ENCODE measurements at regions not wholly inside any gene's neighbourhood (a gene's known extent, or its start where the extent isn't known, plus 50 kb on each side); places are given as distances from the start of the nearest gene placed in this dataset.
"Not testable (repeated sequence)": the region's sequence is repeated elsewhere in the genome, so short reads cannot be mapped to it uniquely, and the experiment has no call there.

- Histone ChIP-seq H3K27ac (ENCODE audit: low read depth, low read length) (no peak overlapping the region), H3K27me3 (ENCODE audit: control insufficient read depth in 5 of 5, insufficient read depth in 4 of 5, low read length in 5 of 5) (no peaks in the 10 kb centered on the region), H3K9me3 (ENCODE audit: control insufficient read depth in 5 of 5, low read length in 5 of 5) (no peaks in the 10 kb centered on the region), H3K4me3 (ENCODE audit: low read depth in 1 of 5, low read length in 5 of 5) (no peak overlapping the region), H3K4me1 (ENCODE audit: control insufficient read depth in 5 of 5, insufficient read depth in 5 of 5, low read length in 5 of 5) (no peaks in the 10 kb centered on the region), H3K36me3 (ENCODE audit: control insufficient read depth in 5 of 5, insufficient read depth in 5 of 5, low read length in 5 of 5) (no peaks in the 10 kb centered on the region), H3K9ac (ENCODE audit: low read length in 5 of 5) (no peak overlapping the region)
Measured at GRCh38 chr14:40987481-40987880, 619.2 kb upstream of the LRFN5 start.

- Histone ChIP-seq H3K4me3 (ENCODE audit: low read depth in 1 of 5, low read length in 5 of 5) (no peak overlapping the region), H3K27me3 (ENCODE audit: control insufficient read depth in 5 of 5, insufficient read depth in 4 of 5, low read length in 5 of 5) (no peaks in the 10 kb centered on the region), H3K36me3 (ENCODE audit: control insufficient read depth in 5 of 5, insufficient read depth in 5 of 5, low read length in 5 of 5) (no peaks in the 10 kb centered on the region), H3K27ac (ENCODE audit: low read depth, low read length) (no peak overlapping the region), H3K4me1 (ENCODE audit: control insufficient read depth in 5 of 5, insufficient read depth in 5 of 5, low read length in 5 of 5) (no peaks in the 10 kb centered on the region), H3K9ac (ENCODE audit: low read length in 5 of 5) (no peak overlapping the region), H3K9me3 (ENCODE audit: control insufficient read depth in 5 of 5, low read length in 5 of 5) (no peaks in the 10 kb centered on the region)
Measured at GRCh38 chr14:40986655-40987054, 620.0 kb upstream of the LRFN5 start.

GRCh38 chr14:40985584-40985983 is 621.1 kb upstream of the LRFN5 start:
- Histone ChIP-seq H3K4me3 (ENCODE audit: low read depth in 1 of 5, low read length in 5 of 5) (no peak overlapping the region), H3K27me3 (ENCODE audit: control insufficient read depth in 5 of 5, insufficient read depth in 4 of 5, low read length in 5 of 5) (no peaks in the 10 kb centered on the region), H3K9ac (ENCODE audit: low read length in 5 of 5) (no peak overlapping the region), H3K27ac (ENCODE audit: low read depth, low read length) (no peak overlapping the region), H3K36me3 (ENCODE audit: control insufficient read depth in 5 of 5, insufficient read depth in 5 of 5, low read length in 5 of 5) (no peaks in the 10 kb centered on the region), H3K4me1 (ENCODE audit: control insufficient read depth in 5 of 5, insufficient read depth in 5 of 5, low read length in 5 of 5) (no peaks in the 10 kb centered on the region), H3K9me3 (ENCODE audit: control insufficient read depth in 5 of 5, low read length in 5 of 5) (no peaks in the 10 kb centered on the region)

GRCh38 chr14:40983604-40984003 is 623.1 kb upstream of the LRFN5 start:
- no peaks in the 10 kb centered on the region for H3K36me3 ChIP-seq (ENCODE audit: control insufficient read depth in 5 of 5, insufficient read depth in 5 of 5, low read length in 5 of 5)
- H3K27ac ChIP-seq (ENCODE audit: low read depth, low read length): no peak overlapping the region
- H3K4me1 ChIP-seq (ENCODE audit: control insufficient read depth in 5 of 5, insufficient read depth in 5 of 5, low read length in 5 of 5): no peaks in the 10 kb centered on the region
- H3K4me3 ChIP-seq (ENCODE audit: low read depth in 1 of 5, low read length in 5 of 5): no peak overlapping the region
- H3K9me3 ChIP-seq (ENCODE audit: control insufficient read depth in 5 of 5, low read length in 5 of 5): no peaks in the 10 kb centered on the region
- no peak overlapping the region for H3K9ac ChIP-seq (ENCODE audit: low read length in 5 of 5)
- no peaks in the 10 kb centered on the region for H3K27me3 ChIP-seq (ENCODE audit: control insufficient read depth in 5 of 5, insufficient read depth in 4 of 5, low read length in 5 of 5)

- Histone ChIP-seq H3K36me3 (ENCODE audit: control insufficient read depth in 5 of 5, insufficient read depth in 5 of 5, low read length in 5 of 5) (no peaks in the 10 kb centered on the region), H3K4me3 (ENCODE audit: low read depth in 1 of 5, low read length in 5 of 5) (no peak overlapping the region), H3K27me3 (ENCODE audit: control insufficient read depth in 5 of 5, insufficient read depth in 4 of 5, low read length in 5 of 5) (no peaks in the 10 kb centered on the region), H3K4me1 (ENCODE audit: control insufficient read depth in 5 of 5, insufficient read depth in 5 of 5, low read length in 5 of 5) (no peaks in the 10 kb centered on the region), H3K9me3 (ENCODE audit: control insufficient read depth in 5 of 5, low read length in 5 of 5) (no peaks in the 10 kb centered on the region), H3K27ac (ENCODE audit: low read depth, low read length) (no peak overlapping the region), H3K9ac (ENCODE audit: low read length in 5 of 5) (no peak overlapping the region)
Measured at GRCh38 chr14:40981247-40981646, 625.4 kb upstream of the LRFN5 start.

GRCh38 chr14:40960257-40960656 is 646.4 kb upstream of the LRFN5 start:
- H3K9ac ChIP-seq (ENCODE audit: low read length in 5 of 5); H3K27me3 ChIP-seq (ENCODE audit: control insufficient read depth in 5 of 5, insufficient read depth in 4 of 5, low read length in 5 of 5); H3K9me3 ChIP-seq (ENCODE audit: control insufficient read depth in 5 of 5, low read length in 5 of 5); H3K4me1 ChIP-seq (ENCODE audit: control insufficient read depth in 5 of 5, insufficient read depth in 5 of 5, low read length in 5 of 5); H3K36me3 ChIP-seq (ENCODE audit: control insufficient read depth in 5 of 5, insufficient read depth in 5 of 5, low read length in 5 of 5); H3K27ac ChIP-seq (ENCODE audit: low read depth, low read length); H3K4me3 ChIP-seq (ENCODE audit: low read depth in 1 of 5, low read length in 5 of 5): not testable (repeated sequence)

- Histone ChIP-seq H3K27ac (ENCODE audit: low read depth, low read length) (no peak overlapping the region), H3K9ac (ENCODE audit: low read length in 5 of 5) (no peak overlapping the region), H3K4me1 (ENCODE audit: control insufficient read depth in 5 of 5, insufficient read depth in 5 of 5, low read length in 5 of 5) (no peaks in the 10 kb centered on the region), H3K4me3 (ENCODE audit: low read depth in 1 of 5, low read length in 5 of 5) (no peak overlapping the region), H3K27me3 (ENCODE audit: control insufficient read depth in 5 of 5, insufficient read depth in 4 of 5, low read length in 5 of 5) (peaks cover 0 to 3% (median 0%) of the 10 kb centered on the region in 5 donors), H3K9me3 (ENCODE audit: control insufficient read depth in 5 of 5, low read length in 5 of 5) (peaks cover 0 to 4% (median 0%) of the 10 kb centered on the region in 5 donors), H3K36me3 (ENCODE audit: control insufficient read depth in 5 of 5, insufficient read depth in 5 of 5, low read length in 5 of 5) (no peaks in the 10 kb centered on the region)
Measured at GRCh38 chr14:40955131-40955505, 651.6 kb upstream of the LRFN5 start.

GRCh38 chr14:40954448-40955130 is 652.1 kb upstream of the LRFN5 start:
- H3K9me3 ChIP-seq (ENCODE audit: control insufficient read depth in 5 of 5, low read length in 5 of 5); H3K27ac ChIP-seq (ENCODE audit: low read depth, low read length); H3K4me1 ChIP-seq (ENCODE audit: control insufficient read depth in 5 of 5, insufficient read depth in 5 of 5, low read length in 5 of 5); H3K27me3 ChIP-seq (ENCODE audit: control insufficient read depth in 5 of 5, insufficient read depth in 4 of 5, low read length in 5 of 5); H3K9ac ChIP-seq (ENCODE audit: low read length in 5 of 5); H3K36me3 ChIP-seq (ENCODE audit: control insufficient read depth in 5 of 5, insufficient read depth in 5 of 5, low read length in 5 of 5); H3K4me3 ChIP-seq (ENCODE audit: low read depth in 1 of 5, low read length in 5 of 5): not testable (repeated sequence)

GRCh38 chr14:40944521-40944920 is 662.2 kb upstream of the LRFN5 start:
- Histone ChIP-seq H3K27me3 (ENCODE audit: control insufficient read depth in 5 of 5, insufficient read depth in 4 of 5, low read length in 5 of 5) (no peaks in the 10 kb centered on the region), H3K4me3 (ENCODE audit: low read depth in 1 of 5, low read length in 5 of 5) (no peak overlapping the region), H3K36me3 (ENCODE audit: control insufficient read depth in 5 of 5, insufficient read depth in 5 of 5, low read length in 5 of 5) (no peaks in the 10 kb centered on the region), H3K27ac (ENCODE audit: low read depth, low read length) (no peak overlapping the region), H3K4me1 (ENCODE audit: control insufficient read depth in 5 of 5, insufficient read depth in 5 of 5, low read length in 5 of 5) (no peaks in the 10 kb centered on the region), H3K9me3 (ENCODE audit: control insufficient read depth in 5 of 5, low read length in 5 of 5) (peaks cover 0 to 2% (median 0%) of the 10 kb centered on the region in 5 donors), H3K9ac (ENCODE audit: low read length in 5 of 5) (no peak overlapping the region)

- no peaks in the 10 kb centered on the region for H3K36me3 ChIP-seq (ENCODE audit: control insufficient read depth in 5 of 5, insufficient read depth in 5 of 5, low read length in 5 of 5)
- H3K9me3 ChIP-seq (ENCODE audit: control insufficient read depth in 5 of 5, low read length in 5 of 5): no peaks in the 10 kb centered on the region
- H3K27me3 ChIP-seq (ENCODE audit: control insufficient read depth in 5 of 5, insufficient read depth in 4 of 5, low read length in 5 of 5): no peaks in the 10 kb centered on the region
- no peak overlapping the region for H3K4me3 ChIP-seq (ENCODE audit: low read depth in 1 of 5, low read length in 5 of 5)
- no peak overlapping the region for H3K27ac ChIP-seq (ENCODE audit: low read depth, low read length)
- H3K4me1 ChIP-seq (ENCODE audit: control insufficient read depth in 5 of 5, insufficient read depth in 5 of 5, low read length in 5 of 5): no peaks in the 10 kb centered on the region
- H3K9ac ChIP-seq (ENCODE audit: low read length in 5 of 5): no peak overlapping the region
Measured at GRCh38 chr14:40936861-40937260, 669.8 kb upstream of the LRFN5 start.

- no peak overlapping the region for H3K4me3 ChIP-seq (ENCODE audit: low read depth in 1 of 5, low read length in 5 of 5)
- H3K36me3 ChIP-seq (ENCODE audit: control insufficient read depth in 5 of 5, insufficient read depth in 5 of 5, low read length in 5 of 5): no peaks in the 10 kb centered on the region
- H3K9ac ChIP-seq (ENCODE audit: low read length in 5 of 5): no peak overlapping the region
- H3K27ac ChIP-seq (ENCODE audit: low read depth, low read length): no peak overlapping the region
- H3K27me3 ChIP-seq (ENCODE audit: control insufficient read depth in 5 of 5, insufficient read depth in 4 of 5, low read length in 5 of 5): no peaks in the 10 kb centered on the region
- peaks cover 0 to 3% (median 0%) of the 10 kb centered on the region in 5 donors for H3K9me3 ChIP-seq (ENCODE audit: control insufficient read depth in 5 of 5, low read length in 5 of 5)
- no peaks in the 10 kb centered on the region for H3K4me1 ChIP-seq (ENCODE audit: control insufficient read depth in 5 of 5, insufficient read depth in 5 of 5, low read length in 5 of 5)
Measured at GRCh38 chr14:40920380-40920779, 686.3 kb upstream of the LRFN5 start.
